Activated CD8-positive, alpha-beta T cell treated with anti-CD3 and anti-CD28 coated beads for 36 hours (primary cell): ENCODE measurements at regions not wholly inside any gene's neighbourhood (a gene's known extent, or its start where the extent isn't known, plus 50 kb on each side); places are given as distances from the start of the nearest gene placed in this dataset.

Experiments
- ATAC-seq: fragments of 200-7000 bp; cut with Tn5 transposase; one replicate; pipeline ENCODE4 v1.10.0; 2021; ENCODE audit warnings: mild to moderate bottlenecking, moderate library complexity
- CTCF ChIA-PET: fragments of 350-600 bp; sonication (Branson Sonifier 250); formaldehyde crosslinking; loops from one replicate; lab custom pipeline; 2021; ENCODE audit warnings: antibody characterized with exemption; lab: Charles Lee
- POLR2A ChIA-PET: fragments of 350-600 bp; sonication (Branson Sonifier 250); formaldehyde crosslinking; loops from one replicate; lab custom pipeline; 2021; ENCODE audit warnings: antibody characterized with exemption; lab: Charles Lee
- DNase-seq: peaks from one replicate; pipeline ENCODE4 v3.0.0-alpha.2; 2020
- H3K27ac Mint-ChIP-seq: one replicate; pipeline ENCODE4 v1.8.0; 2021; ENCODE audit warnings: mild to moderate bottlenecking, mixed read lengths
- H3K27me3 Mint-ChIP-seq: one replicate; pipeline ENCODE4 v1.8.0; 2021; ENCODE audit warnings: mixed read lengths
- H3K36me3 Mint-ChIP-seq: one replicate; pipeline ENCODE4 v1.8.0; 2021; ENCODE audit warnings: low read depth, mixed read lengths
- H3K4me1 Mint-ChIP-seq: one replicate; pipeline ENCODE4 v1.8.0; 2021; ENCODE audit warnings: low read depth, mixed read lengths
- H3K4me3 Mint-ChIP-seq: one replicate; pipeline ENCODE4 v1.8.0; 2021; ENCODE audit warnings: mild to moderate bottlenecking, moderate library complexity, mixed read lengths
- H3K9me3 Mint-ChIP-seq: one replicate; pipeline ENCODE4 v1.8.0; 2021; ENCODE audit warnings: mixed read lengths
- CTCF ChIP-seq: fragments of 200-600 bp; IDR thresholded peaks from one replicate; pipeline ENCODE4 v1.8.0; 2022; ENCODE audit warnings: antibody characterized with exemption, mild to moderate bottlenecking
- intact Hi-C: fragments of 100-400 bp; cut with micrococcal nuclease; formaldehyde crosslinking; loops from one replicate; pipeline ENCODE4 v1.10.0; 2022

GRCh38 chr3:177444696-177445095 is 247.4 kb upstream of the TBL1XR1 start:
- ChIA-PET CTCF (interaction anchor here (0.7 kb wide), 1 partner anchor 269 kb away, joined by 3 read pairs; no protein-coding TSS in a partner anchor), POLR2A (no interaction called here)
- no peak overlapping the region for H3K27ac Mint-ChIP-seq
- H3K36me3 Mint-ChIP-seq = no peaks in the 10 kb centered on the region
- intact Hi-C loops = no loop called here
- no peaks in the 10 kb centered on the region for H3K27me3 Mint-ChIP-seq
- ATAC-seq = no peak
- TF ChIP-seq CTCF = no peak
- no peaks in the 10 kb centered on the region for H3K9me3 Mint-ChIP-seq
- DNase-seq = no peak
- H3K4me1 Mint-ChIP-seq = peaks cover 15% of the 10 kb centered on the region
- no peak overlapping the region for H3K4me3 Mint-ChIP-seq

GRCh38 chr3:177445549-177445948 is 248.3 kb upstream of the TBL1XR1 start:
- intact Hi-C loops = no loop called here
- Mint-ChIP-seq H3K27ac (no peak overlapping the region), H3K4me1 (peaks cover 18% of the 10 kb centered on the region), H3K9me3 (no peaks in the 10 kb centered on the region), H3K36me3 (no peaks in the 10 kb centered on the region), H3K4me3 (no peak overlapping the region), H3K27me3 (no peaks in the 10 kb centered on the region)
- DNase-seq (no peak), ATAC-seq (no peak)
- ChIA-PET POLR2A (no interaction called here), CTCF (no interaction called here)
- TF ChIP-seq CTCF = no peak

- TF ChIP-seq CTCF = no peak
- POLR2A ChIA-PET = no interaction called here
- H3K9me3 Mint-ChIP-seq = no peaks in the 10 kb centered on the region
- no peaks in the 10 kb centered on the region for H3K36me3 Mint-ChIP-seq
- H3K4me3 Mint-ChIP-seq = no peak overlapping the region
- no peak overlapping the region for H3K27ac Mint-ChIP-seq
- H3K27me3 Mint-ChIP-seq = no peaks in the 10 kb centered on the region
- intact Hi-C loops = no loop called here
- CTCF ChIA-PET = no interaction called here
- ATAC-seq = no peak
- DNase-seq = no peak
- H3K4me1 Mint-ChIP-seq = peaks cover 18% of the 10 kb centered on the region
Measured at GRCh38 chr3:177446165-177446601, 248.9 kb upstream of the TBL1XR1 start.

GRCh38 chr3:177447938-177448337 is 250.7 kb upstream of the TBL1XR1 start:
- ChIA-PET CTCF (interaction anchor here (0.8 to 2.1 kb wide), 2 partner anchors 10 to 87 kb away, joined by 3 to 6 read pairs; no protein-coding TSS in a partner anchor), POLR2A (interaction anchor here (0.6 to 0.7 kb wide), 2 partner anchors 97 to 301 kb away, joined by 3 read pairs; no protein-coding TSS in a partner anchor)
- Mint-ChIP-seq H3K36me3 (no peaks in the 10 kb centered on the region), H3K27me3 (no peaks in the 10 kb centered on the region), H3K4me3 (no peak overlapping the region), H3K9me3 (no peaks in the 10 kb centered on the region), H3K27ac (no peak overlapping the region), H3K4me1 (peaks cover 18% of the 10 kb centered on the region)
- no peak for DNase-seq
- TF ChIP-seq CTCF = no peak
- ATAC-seq = no peak
- intact Hi-C loops = no loop called here

- no peak for ATAC-seq
- no peaks in the 10 kb centered on the region for H3K9me3 Mint-ChIP-seq
- peak overlapping the region; percentile 90 for H3K27ac Mint-ChIP-seq
- no peak for TF ChIP-seq CTCF
- H3K4me3 Mint-ChIP-seq = peak overlapping the region; percentile 32
- H3K4me1 Mint-ChIP-seq = peaks cover 18% of the 10 kb centered on the region
- DNase-seq = no peak
- POLR2A ChIA-PET = no interaction called here
- no peaks in the 10 kb centered on the region for H3K36me3 Mint-ChIP-seq
- no peaks in the 10 kb centered on the region for H3K27me3 Mint-ChIP-seq
- intact Hi-C loops = no loop called here
- CTCF ChIA-PET = interaction anchor here (0.8 to 1.4 kb wide), 4 partner anchors 18 to 88 kb away, joined by 3 to 4 read pairs (median 3); no protein-coding TSS in a partner anchor
Measured at GRCh38 chr3:177448987-177449359, 251.7 kb upstream of the TBL1XR1 start.
